ENCODE measurements at regions not wholly inside any gene's neighbourhood (a gene's known extent, or its start where the extent isn't known, plus 50 kb on each side); places are given as distances from the start of the nearest gene placed in this dataset.

GRCh38 chr2:157184161-157184895 lies 73.2 kb upstream of the GALNT5 start:
- H3K4me1 ChIP-seq (replicated peaks in 1 of 2) = peaks cover 0 to 5% of the 10 kb centered on the region in 2 donors
- no peaks in the 10 kb centered on the region for H3K9me3 ChIP-seq (replicated peaks in 1 of 3)
- intact Hi-C loops (cut with DNase I) = no loop called here
- H3K27me3 ChIP-seq = no peaks in the 10 kb centered on the region
- no peak overlapping the region for H3K4me3 ChIP-seq
- no peak for DNase-seq
- TF ChIP-seq POLR2A (IDR thresholded peaks at IDR 0.05) (no peak), CTCF (IDR thresholded peaks at IDR 0.05) (no peak)
- no peaks in the 10 kb centered on the region for H3K36me3 ChIP-seq (replicated peaks in 1 of 2)
- 80 to 100% (median 82%) methylated on average over 3 of the region's 3 CpGs for WGBS, 4 donors
- no peak overlapping the region for H3K27ac ChIP-seq

GRCh38 chr2:157185476-157186227 lies 71.9 kb upstream of the GALNT5 start:
- no peak for TF ChIP-seq CTCF (IDR thresholded peaks at IDR 0.05)
- TF ChIP-seq POLR2A (IDR thresholded peaks at IDR 0.05) = no peak
- 82 to 85% (median 84%) methylated on average over 4 of the region's 4 CpGs for WGBS, 4 donors
- intact Hi-C loops (cut with DNase I) = no loop called here

GRCh38 chr2:157190151-157190550 lies 67.4 kb upstream of the GALNT5 start:
- Histone ChIP-seq H3K4me1 (replicated peaks in 1 of 2) (no peaks in the 10 kb centered on the region), H3K9me3 (replicated peaks in 1 of 3) (no peaks in the 10 kb centered on the region), H3K27ac (no peak overlapping the region), H3K27me3 (no peaks in the 10 kb centered on the region), H3K36me3 (replicated peaks in 1 of 2) (no peaks in the 10 kb centered on the region), H3K4me3 (no peak overlapping the region)
- no peak for DNase-seq
- 50 to 62% (median 55%) methylated on average over 4 of the region's 4 CpGs for whole genome bisulfite sequencing, 4 donors
- TF ChIP-seq CTCF (IDR thresholded peaks at IDR 0.05) (no peak), POLR2A (IDR thresholded peaks at IDR 0.05) (no peak)
- intact Hi-C loops (cut with DNase I) = no loop called here

More at GRCh38 chr2:157185476-157186227, 71.9 kb upstream of the GALNT5 start:
- Histone ChIP-seq H3K27me3 (no peaks in the 10 kb centered on the region), H3K36me3 (replicated peaks in 1 of 2) (no peaks in the 10 kb centered on the region), H3K9me3 (replicated peaks in 1 of 3) (no peaks in the 10 kb centered on the region), H3K4me1 (replicated peaks in 1 of 2) (peaks cover 0 to 5% of the 10 kb centered on the region in 2 donors), H3K4me3 (no peak overlapping the region), H3K27ac (no peak overlapping the region)
- no peak for DNase-seq

GRCh38 chr2:157191186-157191585 lies 66.3 kb upstream of the GALNT5 start:
- DNase-seq = no peak
- H3K27me3 ChIP-seq = no peaks in the 10 kb centered on the region
- 89 to 98% (median 95%) methylated on average over 2 of the region's 2 CpGs for WGBS, 4 donors
- no peaks in the 10 kb centered on the region for H3K9me3 ChIP-seq (replicated peaks in 1 of 3)
- H3K4me3 ChIP-seq = no peak overlapping the region
- TF ChIP-seq POLR2A (IDR thresholded peaks at IDR 0.05) (no peak), CTCF (IDR thresholded peaks at IDR 0.05) (no peak)
- intact Hi-C loops (cut with DNase I) = no loop called here
- no peaks in the 10 kb centered on the region for H3K36me3 ChIP-seq (replicated peaks in 1 of 2)
- no peak overlapping the region for H3K27ac ChIP-seq
- no peaks in the 10 kb centered on the region for H3K4me1 ChIP-seq (replicated peaks in 1 of 2)

All from adrenal gland (tissue), 9 donors.